Mammary epithelial cell (primary cell): ENCODE measurements at regions not wholly inside any gene's neighbourhood (a gene's known extent, or its start where the extent isn't known, plus 50 kb on each side); places are given as distances from the start of the nearest gene placed in this dataset.

ENCODE experiments used
- EZH2 ChIP-seq: IDR thresholded peaks from 2 replicates; pipeline ENCODE4 v1.6.1; 2012; ENCODE audit warnings: low read length, inconsistent platforms, borderline replicate concordance
- TF ChIP-seq, protein P1 (sequence below), 2 donors: IDR thresholded peaks in 1 of 2; conservative IDR thresholded peaks in 1 of 2; 2 replicates each; pipeline ENCODE4 v1.5.1; 2011 to 2012; ENCODE audit warnings: inconsistent platforms in 2 of 2, low read length in 2 of 2, mild to moderate bottlenecking in 2 of 2, control low read depth in 1 of 2, low read depth in 1 of 2; ENCODE audit not compliant: insufficient read depth in 1 of 2; ENCODE audit errors: extremely low read depth in 1 of 2

DNA sequence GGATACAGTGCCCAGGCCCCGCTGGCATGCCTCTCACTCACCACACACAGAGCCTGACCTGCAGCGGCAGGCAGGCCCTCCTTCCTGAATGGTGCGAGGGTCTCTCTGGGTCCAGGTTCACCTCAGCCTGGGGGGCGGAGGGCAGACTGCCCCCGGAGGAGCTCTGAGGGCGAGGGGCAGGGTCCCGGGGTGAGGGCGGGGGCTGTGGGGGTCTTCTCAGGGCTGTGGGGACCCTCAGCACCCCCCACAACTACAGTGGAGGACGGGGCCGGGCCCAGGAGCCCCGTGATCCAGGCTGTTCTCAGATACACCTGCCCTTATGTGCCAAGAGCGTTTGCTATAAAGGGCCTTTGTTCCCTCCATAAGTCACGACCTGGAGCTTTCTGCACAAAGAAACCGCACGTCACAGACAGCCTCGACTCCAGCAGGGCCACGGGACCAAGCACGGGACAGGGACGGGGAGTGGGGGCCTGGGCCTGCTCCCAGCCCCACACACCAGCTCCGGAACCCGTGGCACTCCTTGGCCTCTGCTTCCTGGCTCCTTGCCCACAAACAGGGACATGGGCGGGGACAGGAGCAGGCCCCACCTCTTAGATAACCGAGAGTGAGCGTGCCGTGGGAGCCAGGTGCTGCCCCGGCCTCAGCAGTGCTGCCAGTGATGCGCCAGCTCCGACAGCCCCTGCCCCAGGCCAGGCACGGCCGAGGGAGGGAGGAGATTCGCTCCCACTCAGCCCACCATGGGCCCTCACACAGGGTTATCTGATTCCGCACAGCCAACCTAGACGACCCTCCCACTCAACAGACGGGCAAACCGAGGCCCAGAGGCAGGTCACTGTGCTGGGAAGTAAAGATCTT is 101.9 kb downstream of the RFLNA start:
- TF ChIP-seq, protein P1, sequence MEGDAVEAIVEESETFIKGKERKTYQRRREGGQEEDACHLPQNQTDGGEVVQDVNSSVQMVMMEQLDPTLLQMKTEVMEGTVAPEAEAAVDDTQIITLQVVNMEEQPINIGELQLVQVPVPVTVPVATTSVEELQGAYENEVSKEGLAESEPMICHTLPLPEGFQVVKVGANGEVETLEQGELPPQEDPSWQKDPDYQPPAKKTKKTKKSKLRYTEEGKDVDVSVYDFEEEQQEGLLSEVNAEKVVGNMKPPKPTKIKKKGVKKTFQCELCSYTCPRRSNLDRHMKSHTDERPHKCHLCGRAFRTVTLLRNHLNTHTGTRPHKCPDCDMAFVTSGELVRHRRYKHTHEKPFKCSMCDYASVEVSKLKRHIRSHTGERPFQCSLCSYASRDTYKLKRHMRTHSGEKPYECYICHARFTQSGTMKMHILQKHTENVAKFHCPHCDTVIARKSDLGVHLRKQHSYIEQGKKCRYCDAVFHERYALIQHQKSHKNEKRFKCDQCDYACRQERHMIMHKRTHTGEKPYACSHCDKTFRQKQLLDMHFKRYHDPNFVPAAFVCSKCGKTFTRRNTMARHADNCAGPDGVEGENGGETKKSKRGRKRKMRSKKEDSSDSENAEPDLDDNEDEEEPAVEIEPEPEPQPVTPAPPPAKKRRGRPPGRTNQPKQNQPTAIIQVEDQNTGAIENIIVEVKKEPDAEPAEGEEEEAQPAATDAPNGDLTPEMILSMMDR (conservative IDR thresholded peaks at IDR 0.05 in 1 of 2, IDR thresholded peaks at IDR 0.05 in 1 of 2; ENCODE audit: extremely low read depth in 1 of 2, insufficient read depth in 1 of 2, low read depth in 1 of 2, low read length in 2 of 2): no peak
- no peak for TF ChIP-seq EZH2
